ENCODE measurements at regions not wholly inside any gene's neighbourhood (a gene's known extent, or its start where the extent isn't known, plus 50 kb on each side); places are given as distances from the start of the nearest gene placed in this dataset.

- Histone ChIP-seq H3K4me3 (no peak overlapping the region), H3K4me1 (no peaks in the 10 kb centered on the region), H3K27me3 (no peaks in the 10 kb centered on the region), H4K20me1 (ENCODE audit: low read depth) (no peaks in the 10 kb centered on the region), H3K4me2 (no peak overlapping the region), H3K36me3 (no peaks in the 10 kb centered on the region), H3K79me2 (ENCODE audit: low read depth) (no peaks in the 10 kb centered on the region), H3K9ac (no peak overlapping the region), H2AFZ (replicated peaks) (no peak overlapping the region), H3K9me3 (ENCODE audit: low read depth) (no peaks in the 10 kb centered on the region), H3F3A (ENCODE audit: low read depth) (no peaks in the 10 kb centered on the region), H3K27ac (no peak overlapping the region)
- Mint-ChIP-seq H3K4me3 (no peak overlapping the region), H3K36me3 (no peaks in the 10 kb centered on the region), H3K9me3 (no peaks in the 10 kb centered on the region), H3K4me1 (no peaks in the 10 kb centered on the region), H3K27ac (no peak overlapping the region), H3K27me3 (ENCODE audit: insufficient read depth, low read depth) (peaks cover 2% of the 10 kb centered on the region)
- TF ChIP-seq EZH2phosphoT487 (IDR thresholded peaks at IDR 0.05): no peak
- no peak for TF ChIP-seq EZH2 (IDR thresholded peaks at IDR 0.05)
- TF ChIP-seq CTCF (IDR thresholded peaks at IDR 0.05): no peak
- no peak for DNase-seq (ENCODE audit: low spot score)
Measured at GRCh38 chr7:35331730-35332678, 78.1 kb upstream of the TBX20 start.

- DNase-seq (ENCODE audit: low spot score): no peak
- Mint-ChIP-seq H3K27me3 (ENCODE audit: insufficient read depth, low read depth) (no peaks in the 10 kb centered on the region), H3K9me3 (peaks cover 4% of the 10 kb centered on the region), H3K36me3 (no peaks in the 10 kb centered on the region), H3K27ac (no peak overlapping the region), H3K4me3 (no peak overlapping the region), H3K4me1 (no peaks in the 10 kb centered on the region)
- Histone ChIP-seq H2AFZ (replicated peaks) (no peak overlapping the region), H3K4me1 (no peaks in the 10 kb centered on the region), H3K4me2 (no peak overlapping the region), H3K27me3 (no peaks in the 10 kb centered on the region), H3K9me3 (ENCODE audit: low read depth) (no peaks in the 10 kb centered on the region), H3K79me2 (ENCODE audit: low read depth) (no peaks in the 10 kb centered on the region), H3K9ac (no peak overlapping the region), H3F3A (ENCODE audit: low read depth) (no peaks in the 10 kb centered on the region), H3K36me3 (no peaks in the 10 kb centered on the region), H3K27ac (no peak overlapping the region), H4K20me1 (ENCODE audit: low read depth) (no peaks in the 10 kb centered on the region), H3K4me3 (no peak overlapping the region)
- TF ChIP-seq EZH2phosphoT487 (IDR thresholded peaks at IDR 0.05): no peak
- TF ChIP-seq EZH2 (IDR thresholded peaks at IDR 0.05): no peak
- no peak for TF ChIP-seq CTCF (IDR thresholded peaks at IDR 0.05)
Measured at GRCh38 chr7:35329026-35329425, 75.1 kb upstream of the TBX20 start.

GRCh38 chr7:35319606-35320005 lies 65.7 kb upstream of the TBX20 start:
- H3K36me3 ChIP-seq: no peaks in the 10 kb centered on the region
- Mint-ChIP-seq H3K27me3 (ENCODE audit: insufficient read depth, low read depth) (peaks cover 6% of the 10 kb centered on the region), H3K4me1 (peaks cover 4% of the 10 kb centered on the region), H3K27ac (peak overlapping the region; percentile 40), H3K4me3 (no peak overlapping the region), H3K36me3 (no peaks in the 10 kb centered on the region), H3K9me3 (peaks cover 4% of the 10 kb centered on the region)
- no peaks in the 10 kb centered on the region for H4K20me1 ChIP-seq (ENCODE audit: low read depth)
- H3K4me3 ChIP-seq: no peak overlapping the region
- H3F3A ChIP-seq (ENCODE audit: low read depth): peaks cover 5% of the 10 kb centered on the region
- H3K4me2 ChIP-seq: peak overlapping the region; percentile 30
- H3K79me2 ChIP-seq (ENCODE audit: low read depth): no peaks in the 10 kb centered on the region
- no peak for TF ChIP-seq EZH2 (IDR thresholded peaks at IDR 0.05)
- H3K27ac ChIP-seq: no peak overlapping the region
- peaks cover 16% of the 10 kb centered on the region for H3K4me1 ChIP-seq
- DNase-seq (ENCODE audit: low spot score): peak; percentile 55
- H2AFZ ChIP-seq (replicated peaks): no peak overlapping the region
- no peaks in the 10 kb centered on the region for H3K9me3 ChIP-seq (ENCODE audit: low read depth)
- no peak overlapping the region for H3K9ac ChIP-seq
- H3K27me3 ChIP-seq: no peaks in the 10 kb centered on the region

- Mint-ChIP-seq H3K27ac (no peak overlapping the region), H3K36me3 (no peaks in the 10 kb centered on the region), H3K9me3 (no peaks in the 10 kb centered on the region), H3K4me1 (peaks cover 4% of the 10 kb centered on the region), H3K27me3 (ENCODE audit: insufficient read depth, low read depth) (peaks cover 6% of the 10 kb centered on the region), H3K4me3 (no peak overlapping the region)
- H3K9ac ChIP-seq: no peak overlapping the region
- TF ChIP-seq CTCF (IDR thresholded peaks at IDR 0.05) (no peak), EZH2phosphoT487 (IDR thresholded peaks at IDR 0.05) (no peak), EZH2 (IDR thresholded peaks at IDR 0.05) (no peak)
- no peak for DNase-seq (ENCODE audit: low spot score)
- H3K27ac ChIP-seq: no peak overlapping the region
- no peak overlapping the region for H3K4me3 ChIP-seq
- no peak overlapping the region for H3K4me2 ChIP-seq
- H4K20me1 ChIP-seq (ENCODE audit: low read depth): no peaks in the 10 kb centered on the region
- H3K36me3 ChIP-seq: no peaks in the 10 kb centered on the region
- H3K27me3 ChIP-seq: no peaks in the 10 kb centered on the region
- peaks cover 16% of the 10 kb centered on the region for H3K4me1 ChIP-seq
- peaks cover 12% of the 10 kb centered on the region for H3F3A ChIP-seq (ENCODE audit: low read depth)
- H3K79me2 ChIP-seq (ENCODE audit: low read depth): no peaks in the 10 kb centered on the region
- no peaks in the 10 kb centered on the region for H3K9me3 ChIP-seq (ENCODE audit: low read depth)
- no peak overlapping the region for H2AFZ ChIP-seq (replicated peaks)
Measured at GRCh38 chr7:35316549-35316948, 62.6 kb upstream of the TBX20 start.

Measured in neural progenitor cell (in vitro differentiated cells).